HG03280 (cell line): ENCODE measurements at regions not wholly inside any gene's neighbourhood (a gene's known extent, or its start where the extent isn't known, plus 50 kb on each side); places are given as distances from the start of the nearest gene placed in this dataset.

ENCODE experiments used
- ATAC-seq: cut with Tn5 transposase; IDR thresholded peaks from one replicate; pipeline ENCODE4 v1.9.1; 2021; ENCODE audit warnings: mild to moderate bottlenecking, moderate library complexity; ENCODE audit not compliant: unreplicated experiment

DNA sequence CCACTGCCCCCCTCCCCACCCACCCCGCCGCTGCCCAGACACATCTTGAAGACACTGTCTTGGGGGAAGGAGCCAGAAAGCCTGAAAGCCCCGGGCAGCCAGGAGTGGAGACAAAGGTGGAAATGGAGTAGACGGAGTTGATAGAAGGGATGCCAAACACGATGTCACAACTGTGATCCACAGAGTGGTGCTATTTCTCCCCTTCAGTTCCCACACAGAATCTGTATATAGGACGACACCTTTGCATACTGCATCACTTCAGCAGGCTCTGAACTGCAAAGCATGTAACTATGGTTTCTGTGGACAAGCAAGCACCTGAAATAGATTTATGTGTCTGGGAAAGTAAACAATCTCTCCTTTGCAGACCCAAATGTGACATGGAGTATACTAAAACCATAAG lies 56.4 kb upstream of the F13A1 start:
- ATAC-seq, result no peak

DNA sequence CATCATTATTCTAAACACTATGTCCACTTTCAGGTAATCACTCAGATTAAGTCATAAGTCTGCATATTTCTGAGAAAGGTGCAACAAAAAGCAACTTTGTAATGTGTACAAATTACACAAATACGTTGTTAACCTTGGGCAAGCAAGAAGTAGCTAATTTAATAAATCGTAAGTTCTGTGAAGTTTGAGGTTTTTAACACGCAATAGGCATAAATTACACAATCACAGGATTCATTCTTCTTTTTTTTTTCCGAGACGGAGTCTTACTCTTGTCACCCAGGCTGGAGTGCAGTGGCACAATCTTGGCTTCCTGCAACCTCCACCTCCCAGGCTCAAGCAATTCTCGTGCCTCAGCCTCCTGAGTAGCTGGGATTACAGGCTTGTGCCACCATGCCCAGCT lies 57.2 kb upstream of the F13A1 start:
- no peak for ATAC-seq

DNA sequence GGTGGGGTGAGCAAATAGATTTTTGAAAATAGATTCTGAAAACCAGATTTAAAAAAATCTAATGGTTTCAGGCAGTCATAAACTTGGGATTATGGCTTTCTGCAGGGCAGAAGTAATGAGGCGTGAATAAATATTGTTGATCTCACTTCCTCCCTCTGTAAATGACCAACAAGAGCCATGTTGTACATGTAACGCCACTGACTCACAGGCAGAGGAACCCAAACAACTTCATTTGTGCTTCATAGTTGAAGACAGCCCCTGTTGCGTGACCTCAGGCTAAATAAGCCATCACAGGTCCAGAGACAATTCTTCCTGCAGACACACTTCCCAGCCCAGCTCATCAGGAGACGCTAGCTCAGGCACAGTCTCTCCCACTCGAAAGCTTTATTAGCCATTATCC lies 59.1 kb upstream of the F13A1 start:
- ATAC-seq, result no peak

DNA sequence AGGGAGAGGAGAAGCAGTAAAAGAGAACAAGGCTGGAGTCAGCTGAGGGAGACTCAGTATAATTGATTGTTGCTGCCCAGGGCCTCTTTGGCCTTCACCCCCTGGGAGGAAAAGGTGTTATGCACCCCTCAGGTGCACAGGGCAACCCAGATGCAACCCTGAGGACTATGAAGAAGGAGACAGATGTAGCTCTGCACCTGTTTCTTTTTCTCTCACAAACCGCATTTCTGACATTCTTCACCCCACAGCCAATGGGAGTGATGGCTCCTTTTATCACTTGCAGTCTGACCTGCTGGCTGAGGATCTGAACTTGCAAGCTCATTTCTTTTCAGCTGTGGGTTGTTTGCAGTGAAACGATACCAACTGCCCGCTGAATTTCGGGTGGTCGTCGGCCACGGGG lies 64.1 kb upstream of the F13A1 start:
- no peak for ATAC-seq

DNA sequence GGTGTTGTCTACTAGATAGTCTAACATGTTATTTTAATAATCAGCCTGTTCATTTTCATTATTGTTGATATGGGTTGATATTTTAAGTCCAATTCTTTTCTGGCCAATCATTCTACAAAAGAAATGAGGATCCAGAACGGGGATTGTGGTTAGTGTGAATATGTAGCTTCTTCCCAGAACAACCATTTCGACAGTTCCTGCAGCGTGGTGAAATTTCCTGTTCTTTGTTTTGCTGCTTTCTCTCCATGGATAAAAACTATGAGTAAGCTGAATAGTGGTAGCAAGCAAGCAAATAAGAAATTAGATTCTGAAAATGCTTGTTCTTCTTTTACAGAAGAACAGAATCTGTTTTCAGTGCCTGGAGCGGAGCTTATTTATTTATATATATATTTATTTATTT lies 65.5 kb upstream of the F13A1 start:
- ATAC-seq, result no peak

DNA sequence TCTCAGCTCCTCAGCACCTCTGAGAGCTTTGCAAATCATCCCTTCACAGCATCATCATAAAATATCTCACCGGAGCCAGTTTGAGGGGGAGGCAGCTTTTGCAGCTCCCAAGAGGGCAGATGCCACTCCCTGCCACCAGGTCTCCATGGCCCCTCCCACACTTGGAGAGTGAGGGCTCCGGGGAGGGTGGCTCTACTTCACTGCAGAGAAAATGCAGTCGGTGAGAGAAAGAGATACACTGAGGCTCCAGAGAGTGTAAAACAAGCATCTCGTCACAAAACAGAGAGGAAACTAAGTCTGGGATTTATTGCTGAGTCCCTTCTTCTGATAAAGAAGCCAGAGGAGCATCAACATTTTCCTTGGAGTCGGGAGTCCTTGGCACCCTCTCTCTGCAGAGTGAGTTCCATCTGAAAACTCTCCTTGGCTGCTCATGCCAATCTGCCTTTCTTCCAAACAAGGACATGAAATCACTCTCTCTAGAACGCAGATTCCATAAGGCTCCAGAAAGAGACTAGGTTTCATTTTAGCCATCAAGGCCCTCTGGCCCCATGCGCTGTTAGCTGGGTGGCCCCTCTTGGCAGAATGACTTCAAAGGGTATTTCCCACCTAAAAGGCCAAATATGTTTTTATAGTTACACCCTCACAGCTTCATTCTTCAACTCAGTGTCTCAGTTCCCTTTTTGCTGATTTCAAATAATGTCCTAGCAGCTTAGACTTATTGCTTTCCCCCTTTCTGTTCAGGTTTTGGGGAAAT lies 70.6 kb upstream of the F13A1 start:
- peak; percentile 76 for ATAC-seq

DNA sequence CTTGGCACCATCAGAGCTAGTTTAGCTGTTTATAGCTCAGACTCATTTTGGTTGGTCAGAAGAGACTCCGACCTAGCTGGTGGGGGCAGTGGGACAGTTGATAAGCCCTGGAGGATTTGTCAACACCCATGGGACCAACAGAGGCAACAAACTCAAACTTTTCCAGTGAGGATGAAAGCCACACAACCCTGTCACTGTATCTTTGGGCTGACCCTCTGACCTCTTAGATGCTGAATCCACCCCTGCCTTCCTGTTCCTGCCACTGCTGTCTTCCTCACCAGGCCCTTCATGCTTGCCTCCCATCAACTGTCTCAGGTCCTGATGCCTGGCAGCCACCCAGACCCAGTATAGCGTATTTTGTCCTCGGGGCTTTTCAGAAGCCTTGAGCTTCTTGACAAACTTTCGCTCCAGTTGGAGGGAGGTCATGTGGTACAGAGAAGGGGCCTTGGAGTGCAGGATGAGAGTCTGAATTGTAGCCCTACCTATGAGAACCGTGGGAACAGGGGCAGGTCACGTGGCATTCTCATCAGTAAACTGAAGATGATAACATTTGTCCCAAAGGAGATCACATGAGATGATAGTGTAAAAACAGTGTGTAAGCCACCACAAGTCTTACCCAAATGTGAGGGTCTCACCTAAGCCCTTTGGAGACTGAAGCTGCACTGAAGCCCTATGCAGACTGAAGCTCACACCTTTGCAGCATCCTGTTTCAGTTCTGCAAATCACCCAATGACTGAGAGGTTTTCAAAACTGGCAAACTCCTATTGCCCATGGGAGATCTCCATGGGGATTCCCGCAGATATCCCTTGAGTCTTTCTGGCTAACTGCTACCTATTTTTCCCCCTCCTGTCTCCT lies 72.0 kb upstream of the F13A1 start:
- ATAC-seq, result peak; percentile 41

DNA sequence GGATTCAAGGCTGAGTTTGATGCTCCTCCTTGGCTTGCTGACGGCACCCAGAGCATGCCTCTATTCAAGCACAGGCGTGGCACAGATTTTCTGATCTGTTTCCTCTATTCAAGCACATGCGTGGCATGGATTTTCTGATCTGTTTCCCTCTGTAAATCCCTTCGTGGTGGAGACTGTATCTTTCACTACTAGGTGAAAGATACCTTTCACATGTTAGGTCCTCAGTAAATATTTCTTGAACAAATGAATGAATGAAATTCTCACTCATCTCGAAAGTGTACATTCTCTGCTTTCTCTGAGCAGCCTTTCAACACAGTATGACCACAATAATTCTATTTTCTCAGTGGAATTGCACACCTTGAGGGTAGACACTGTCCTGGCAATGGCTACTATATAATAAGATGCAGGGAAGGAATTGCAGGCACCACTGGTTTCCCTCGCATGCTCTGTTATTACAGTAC lies 72.6 kb upstream of the F13A1 start:
- ATAC-seq, result peak; percentile 7

DNA sequence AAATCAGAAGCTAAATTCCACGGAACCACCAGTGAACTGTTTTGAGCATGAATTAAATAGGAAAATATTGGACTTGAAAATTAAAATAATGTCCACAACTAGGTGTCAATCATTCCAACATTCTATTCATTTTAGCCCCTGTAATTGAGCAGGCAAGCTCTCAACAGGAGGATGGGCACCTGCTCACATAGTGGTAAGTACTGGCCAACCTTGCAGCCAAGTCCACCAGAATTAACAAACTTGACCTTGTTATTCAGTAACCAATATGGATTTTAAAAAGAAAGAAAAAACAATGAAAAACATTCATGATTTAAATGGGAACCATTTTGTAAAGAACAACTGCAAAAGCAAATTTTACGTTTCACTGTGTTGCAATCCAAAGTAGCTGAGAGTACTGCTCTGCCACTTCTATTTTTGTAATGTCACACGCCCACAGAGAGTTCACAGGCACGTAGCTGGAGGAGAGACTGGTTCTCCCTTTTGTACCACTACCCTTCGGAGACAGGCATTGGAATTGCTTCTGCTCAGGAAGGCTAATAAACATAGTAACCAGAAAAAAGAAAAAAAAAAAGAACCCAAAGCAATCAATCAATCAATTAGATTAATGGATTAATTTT lies 75.2 kb upstream of the F13A1 start:
- no peak for ATAC-seq

DNA sequence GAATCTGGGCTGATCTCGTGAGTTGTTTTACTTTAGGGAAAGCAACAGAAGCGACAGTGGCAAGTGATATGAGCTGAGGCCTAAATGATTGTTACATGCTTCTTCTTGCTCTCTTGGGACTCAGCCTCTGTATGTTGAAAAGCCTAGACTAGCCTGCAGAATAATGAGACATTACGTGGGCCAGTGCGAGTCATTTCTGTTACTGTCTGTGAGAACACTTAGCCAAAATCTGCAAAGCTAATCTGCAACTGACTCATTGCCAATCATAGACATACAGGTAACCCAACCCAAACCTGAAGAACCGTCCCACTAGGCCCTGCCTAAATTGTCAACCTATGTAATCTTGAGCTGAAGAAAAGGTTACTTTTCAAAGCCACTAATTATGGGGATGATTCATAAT lies 77.4 kb upstream of the F13A1 start:
- no peak for ATAC-seq

DNA sequence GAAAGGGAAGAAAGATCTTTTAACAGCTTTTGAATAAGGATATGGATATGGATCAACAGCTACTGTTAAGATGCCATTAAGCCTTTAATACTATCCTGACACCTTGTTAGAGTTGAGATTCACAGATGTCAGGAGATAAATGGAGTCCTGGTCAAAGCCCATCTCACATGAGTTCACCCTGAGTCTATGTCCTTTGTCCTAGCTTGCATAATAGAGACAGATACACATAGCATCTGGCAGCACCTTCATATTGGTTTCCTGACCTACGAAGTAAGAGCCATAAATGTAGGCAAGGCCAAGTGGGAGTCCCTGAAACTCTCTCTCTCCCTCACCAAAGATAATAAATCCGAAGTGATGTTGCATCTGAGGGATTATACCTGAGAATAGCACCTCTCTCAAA lies 79.1 kb upstream of the F13A1 start:
- no peak for ATAC-seq

DNA sequence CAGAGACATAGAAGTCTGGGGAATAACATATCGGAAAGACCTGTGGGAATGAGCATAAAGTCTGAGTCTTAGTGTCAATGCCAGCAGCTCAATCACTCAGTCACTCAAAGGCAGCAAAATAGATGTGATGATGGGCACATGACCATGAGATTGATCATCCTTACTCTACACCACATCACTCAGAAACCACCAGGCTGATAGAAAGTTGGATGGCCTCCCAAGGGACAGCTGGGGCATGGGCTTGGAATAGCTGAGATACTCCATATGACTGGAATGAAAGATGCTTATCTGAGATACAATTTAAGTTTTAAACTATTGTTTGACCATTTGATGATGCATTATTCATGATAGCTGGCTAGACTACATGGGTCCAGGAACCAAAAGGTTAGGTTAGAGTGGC lies 80.9 kb upstream of the F13A1 start:
- ATAC-seq, result no peak

DNA sequence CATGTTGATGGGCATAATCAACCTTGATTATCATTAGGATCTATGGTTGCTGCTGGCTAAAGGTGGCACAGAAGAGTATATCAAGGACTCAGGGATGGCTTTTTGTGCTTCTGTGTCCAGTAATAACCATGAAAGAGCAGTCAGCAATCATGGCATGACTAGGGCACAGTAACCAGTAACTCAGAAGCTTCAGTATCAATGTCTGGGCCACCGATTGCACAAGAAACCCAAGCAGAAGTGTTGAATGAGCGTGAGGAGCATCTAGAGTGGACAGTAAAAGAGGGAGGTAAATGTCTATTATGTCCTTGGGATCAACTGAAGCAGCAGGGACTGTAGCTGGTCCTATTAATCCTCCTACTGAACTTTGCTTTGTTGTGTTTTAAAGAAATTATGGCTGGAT lies 81.5 kb upstream of the F13A1 start:
- no peak for ATAC-seq

DNA sequence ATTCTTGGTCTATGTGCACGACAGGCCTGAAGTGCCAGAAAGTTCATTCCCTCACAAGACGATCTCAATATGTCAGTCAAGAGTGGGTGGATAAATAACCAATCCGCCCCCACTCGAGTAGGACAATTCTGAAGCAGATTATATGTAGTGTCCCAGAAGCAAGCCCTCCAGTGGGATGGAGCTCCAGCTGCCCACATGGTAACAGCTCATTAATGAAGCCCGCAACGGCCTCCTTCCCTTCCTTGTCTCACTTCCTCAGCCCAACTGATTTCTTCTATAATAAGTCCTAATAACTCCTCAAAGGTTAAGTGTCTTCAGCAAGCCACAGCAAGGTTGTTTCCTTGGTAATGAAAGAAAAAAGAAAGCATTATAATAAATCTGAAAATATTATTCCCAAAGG lies 82.1 kb upstream of the F13A1 start:
- ATAC-seq, result no peak

DNA sequence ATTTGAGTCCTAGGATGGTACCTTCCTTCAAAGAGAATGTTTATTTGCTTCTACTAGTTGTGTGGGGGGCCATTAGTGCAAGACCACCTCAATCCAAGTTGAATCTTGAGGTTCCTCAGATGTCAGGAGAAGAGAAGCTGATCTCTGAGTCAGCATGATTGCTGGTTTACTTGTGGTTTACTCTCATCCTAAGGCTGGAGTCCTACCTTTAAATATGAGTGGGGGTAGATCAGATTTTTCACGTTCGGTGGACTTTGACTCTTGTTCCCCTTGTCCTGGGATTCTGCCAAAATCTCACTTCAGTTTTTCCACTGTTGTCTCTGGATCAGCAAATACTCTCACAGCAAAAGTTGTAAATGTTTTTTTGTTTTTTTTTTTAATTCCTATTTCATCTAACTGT lies 84.6 kb upstream of the F13A1 start:
- no peak for ATAC-seq

DNA sequence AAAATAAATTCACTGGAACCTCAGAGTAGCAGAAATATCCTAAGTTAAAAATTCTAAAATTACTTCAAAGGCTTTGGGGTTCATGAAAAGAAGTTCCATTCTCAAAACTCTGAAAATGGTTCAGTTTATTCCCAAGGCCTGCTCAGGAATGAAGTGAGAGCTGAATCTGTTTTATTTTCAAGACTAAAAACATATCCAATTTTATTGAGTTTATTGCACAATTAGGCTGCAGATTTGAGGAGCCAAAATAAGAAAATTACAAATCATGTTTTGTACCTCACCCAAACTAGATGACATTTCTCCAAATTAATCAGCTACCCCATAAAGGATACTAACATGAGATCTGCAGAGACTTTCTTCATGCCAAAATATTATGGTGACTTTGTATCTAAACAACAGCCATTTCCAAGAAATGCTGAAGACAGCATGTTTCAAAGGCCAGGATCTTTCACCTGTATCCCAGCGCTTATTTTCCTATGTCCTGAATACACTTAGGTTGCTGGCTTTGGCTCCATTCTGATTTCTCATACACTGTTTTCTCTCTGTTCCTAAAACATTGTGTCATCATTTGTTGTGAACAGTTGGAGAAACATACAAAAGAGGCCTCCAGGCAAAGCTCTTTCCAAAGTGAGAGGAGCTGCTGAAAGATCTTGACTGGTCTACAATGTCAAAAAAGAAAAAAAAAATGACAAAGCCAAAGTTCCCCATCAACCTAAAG lies 85.7 kb upstream of the F13A1 start:
- ATAC-seq, result no peak

DNA sequence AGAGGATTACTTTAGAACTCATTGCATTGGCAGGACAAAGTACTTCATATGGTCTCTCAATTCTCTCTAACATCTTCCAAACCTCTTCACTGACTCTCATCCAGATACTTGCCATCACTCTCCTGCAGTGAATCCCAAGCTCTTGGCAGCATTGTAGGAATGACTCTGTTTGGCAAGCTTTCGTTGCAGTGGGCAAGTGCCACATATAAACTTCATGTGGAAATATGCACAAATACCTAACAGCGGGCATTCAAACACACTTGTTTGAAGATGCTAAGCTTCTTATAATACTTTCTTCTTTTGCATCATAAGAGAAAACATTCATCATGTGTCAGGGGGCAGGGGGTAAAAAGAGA lies 86.2 kb upstream of the F13A1 start:
- no peak for ATAC-seq

DNA sequence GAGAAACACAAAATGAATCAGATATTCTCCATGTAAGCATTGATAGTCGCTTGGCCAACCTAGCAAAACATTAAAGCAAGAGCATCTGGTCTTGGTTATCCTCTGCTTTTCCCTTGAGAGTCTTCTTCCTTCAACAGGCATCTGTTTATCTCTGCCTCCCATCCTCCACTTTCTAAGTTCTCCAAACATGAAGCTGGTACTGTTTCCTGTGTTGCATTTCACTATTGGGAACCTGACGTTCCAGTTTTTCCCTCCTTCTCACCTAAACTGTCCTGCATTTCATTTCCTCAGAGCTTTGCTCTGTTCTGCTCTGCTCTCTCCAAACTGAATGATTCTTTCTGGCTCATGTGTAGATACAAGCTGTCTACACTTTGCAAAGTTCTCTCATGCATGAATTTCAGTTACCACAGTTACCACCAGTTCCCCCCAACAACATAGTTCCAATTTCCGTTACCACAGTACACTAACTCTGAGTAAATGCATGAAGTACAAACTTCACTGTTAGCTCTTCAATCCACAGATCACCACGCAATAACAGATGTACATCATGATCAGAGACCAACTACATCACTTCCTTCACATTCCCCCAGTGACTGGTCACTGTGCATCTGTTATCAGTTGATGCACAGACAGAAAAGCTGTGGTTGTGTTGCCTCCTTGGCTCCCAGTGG lies 86.7 kb upstream of the F13A1 start:
- ATAC-seq, result peak; percentile 93

DNA sequence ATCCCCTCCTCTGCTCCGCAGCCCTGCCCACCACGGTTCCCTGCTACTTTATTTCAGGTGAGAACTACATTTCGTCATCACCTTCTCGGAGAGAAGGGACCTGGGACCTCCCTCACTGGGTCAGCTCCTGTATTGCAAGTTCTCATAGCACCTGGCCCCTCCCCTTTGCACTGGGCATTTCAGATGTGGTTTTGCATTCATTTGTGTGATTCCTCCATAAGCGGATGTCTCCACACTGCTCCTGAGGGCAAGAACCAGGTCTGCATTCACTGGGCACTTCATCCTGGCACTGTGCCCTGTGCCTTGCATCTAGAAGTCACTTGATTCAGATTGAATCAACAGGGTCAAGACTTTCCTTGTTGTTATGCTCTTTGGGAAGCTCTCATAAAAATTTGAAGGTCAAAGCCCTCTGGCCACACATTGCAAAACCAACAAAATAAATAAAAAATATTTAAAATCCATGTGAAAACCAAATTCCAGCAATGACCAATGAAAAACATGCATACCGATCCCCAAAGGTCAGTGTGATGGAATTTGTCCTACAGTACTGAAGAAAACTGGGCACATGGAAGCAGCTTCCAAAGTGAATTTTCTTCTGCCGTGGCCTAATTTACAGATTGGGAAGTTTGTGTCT lies 89.1 kb upstream of the F13A1 start:
- no peak for ATAC-seq

DNA sequence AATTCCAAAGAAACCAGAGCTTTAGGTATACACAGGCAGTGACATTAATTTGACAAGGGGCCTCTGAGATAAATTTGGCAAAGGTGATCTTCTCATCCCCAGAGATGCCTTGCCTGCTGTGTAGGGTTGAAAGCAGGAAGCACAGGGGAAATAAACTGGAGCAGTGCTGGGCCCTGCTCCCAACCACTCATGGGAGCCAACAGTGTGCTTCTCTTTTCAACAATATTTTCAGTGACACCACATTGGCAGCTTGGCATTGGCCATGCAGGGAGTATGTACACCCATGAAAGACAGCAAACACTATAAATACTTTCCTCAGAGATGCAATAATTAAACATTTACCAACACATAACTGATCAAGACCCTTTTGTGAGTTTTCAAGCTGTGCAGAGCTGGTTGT lies 90.7 kb upstream of the F13A1 start:
- no peak for ATAC-seq
